HG03460 (cell line): ENCODE measurements at regions not wholly inside any gene's neighbourhood (a gene's known extent, or its start where the extent isn't known, plus 50 kb on each side); places are given as distances from the start of the nearest gene placed in this dataset.

ENCODE experiments used
- ATAC-seq: cut with Tn5 transposase; IDR thresholded peaks from one replicate; pipeline ENCODE4 v1.9.1; 2021; ENCODE audit not compliant: unreplicated experiment

GRCh38 chr17:77306790-77307478 lies 166.2 kb downstream of the SEC14L1 start:
- no peak for ATAC-seq

DNA sequence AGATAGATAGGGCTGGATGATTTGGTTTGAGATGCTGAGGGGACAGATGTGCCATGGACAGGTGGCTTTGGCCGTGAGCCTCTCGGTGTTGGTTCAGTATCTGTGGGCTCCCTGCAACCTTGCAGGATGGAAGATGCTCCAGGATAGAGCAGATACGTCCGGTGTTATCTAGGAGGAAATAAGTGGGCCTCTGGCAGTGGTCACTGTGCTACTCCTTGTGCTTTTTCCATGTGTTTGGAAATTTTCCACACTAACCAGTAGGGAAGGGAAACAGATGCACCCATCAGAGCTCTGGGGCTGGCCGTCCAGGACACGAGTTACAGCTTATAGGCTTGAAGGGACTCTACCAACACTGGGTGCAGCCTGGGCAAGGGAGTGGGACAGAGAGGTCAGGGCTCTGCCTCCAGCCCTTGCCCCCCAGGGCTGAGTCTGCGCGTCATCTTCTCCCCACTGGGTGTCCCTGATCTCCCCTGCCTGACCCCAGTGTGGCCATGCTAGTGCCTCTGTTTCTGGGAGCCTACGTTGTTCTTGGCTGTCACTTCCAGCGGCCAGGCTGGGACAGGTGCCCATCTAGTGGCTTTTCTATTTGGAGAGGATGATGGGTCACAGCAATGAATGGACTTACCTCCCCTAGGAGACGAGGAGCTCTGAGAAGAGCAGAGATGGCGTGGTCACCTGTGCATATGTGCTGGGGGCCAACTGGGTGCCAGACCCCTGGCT lies 166.9 kb downstream of the SEC14L1 start:
- no peak for ATAC-seq

DNA sequence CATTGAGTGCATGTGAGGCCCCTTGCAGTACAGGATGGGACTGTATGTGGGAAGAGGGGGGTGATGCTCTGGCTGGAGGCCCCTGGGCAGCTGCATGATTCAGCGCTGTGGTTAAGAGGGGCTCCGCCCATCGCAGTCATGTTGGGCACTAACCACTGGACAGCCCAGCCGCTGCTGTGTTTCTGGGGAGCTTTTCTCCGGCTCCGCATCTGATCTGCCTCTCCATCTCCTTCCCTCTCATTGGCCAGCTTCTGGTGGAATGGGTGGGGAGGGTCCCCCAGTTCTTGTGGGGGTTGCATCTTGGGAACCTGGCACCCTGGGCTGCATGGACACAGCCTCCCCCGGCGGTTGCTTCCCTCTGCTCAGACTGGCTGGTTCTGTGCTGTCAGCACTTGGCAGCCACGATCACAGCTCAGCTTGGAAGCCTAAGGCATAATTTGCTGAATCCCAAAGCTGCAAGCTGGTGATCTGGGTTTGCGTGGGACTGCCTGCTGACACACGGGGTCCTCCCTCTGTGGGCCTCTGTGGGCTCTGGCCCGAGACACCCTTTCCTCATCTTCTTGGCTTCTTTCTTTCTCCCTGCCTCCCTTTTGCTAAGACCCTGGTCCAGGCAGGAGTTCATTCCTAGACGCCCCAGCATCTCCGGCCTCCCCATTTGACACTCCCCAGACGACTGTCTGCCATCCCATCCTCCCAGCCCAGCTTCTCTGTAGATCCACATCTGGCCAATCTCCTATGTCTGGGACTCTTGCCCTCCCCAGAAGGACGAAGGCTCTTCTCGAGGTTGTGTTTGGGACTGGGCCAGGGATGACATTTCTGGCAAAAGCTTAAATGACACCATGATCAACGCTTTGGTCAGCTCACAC lies 168.3 kb downstream of the SEC14L1 start:
- no peak for ATAC-seq

DNA sequence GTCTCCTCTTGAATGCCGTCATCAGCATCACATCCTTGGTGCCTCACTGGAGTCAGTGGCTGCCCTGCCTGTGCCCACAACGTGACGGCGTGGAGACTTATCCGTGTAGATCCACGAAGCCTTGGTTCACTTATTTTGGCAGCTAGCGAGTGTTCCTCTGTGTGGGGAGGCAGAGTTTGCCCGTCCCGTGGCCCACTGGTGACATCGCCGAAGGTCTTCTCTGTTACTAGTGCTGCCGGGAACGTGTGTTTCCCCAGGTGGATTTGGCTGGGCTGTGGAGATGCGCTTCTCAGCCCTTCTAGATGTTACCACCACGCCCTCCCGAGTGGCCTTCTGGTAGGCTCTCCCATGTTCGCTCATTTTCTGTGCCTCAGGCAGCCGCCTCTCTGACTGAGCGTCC lies 169.6 kb downstream of the SEC14L1 start:
- ATAC-seq = no peak

- ATAC-seq = no peak
These were observed 170.7 kb downstream of the SEC14L1 start for GRCh38 chr17:77311371-77311981.

- ATAC-seq = no peak
These were observed 171.4 kb downstream of the SEC14L1 start for GRCh38 chr17:77312061-77312701.

DNA sequence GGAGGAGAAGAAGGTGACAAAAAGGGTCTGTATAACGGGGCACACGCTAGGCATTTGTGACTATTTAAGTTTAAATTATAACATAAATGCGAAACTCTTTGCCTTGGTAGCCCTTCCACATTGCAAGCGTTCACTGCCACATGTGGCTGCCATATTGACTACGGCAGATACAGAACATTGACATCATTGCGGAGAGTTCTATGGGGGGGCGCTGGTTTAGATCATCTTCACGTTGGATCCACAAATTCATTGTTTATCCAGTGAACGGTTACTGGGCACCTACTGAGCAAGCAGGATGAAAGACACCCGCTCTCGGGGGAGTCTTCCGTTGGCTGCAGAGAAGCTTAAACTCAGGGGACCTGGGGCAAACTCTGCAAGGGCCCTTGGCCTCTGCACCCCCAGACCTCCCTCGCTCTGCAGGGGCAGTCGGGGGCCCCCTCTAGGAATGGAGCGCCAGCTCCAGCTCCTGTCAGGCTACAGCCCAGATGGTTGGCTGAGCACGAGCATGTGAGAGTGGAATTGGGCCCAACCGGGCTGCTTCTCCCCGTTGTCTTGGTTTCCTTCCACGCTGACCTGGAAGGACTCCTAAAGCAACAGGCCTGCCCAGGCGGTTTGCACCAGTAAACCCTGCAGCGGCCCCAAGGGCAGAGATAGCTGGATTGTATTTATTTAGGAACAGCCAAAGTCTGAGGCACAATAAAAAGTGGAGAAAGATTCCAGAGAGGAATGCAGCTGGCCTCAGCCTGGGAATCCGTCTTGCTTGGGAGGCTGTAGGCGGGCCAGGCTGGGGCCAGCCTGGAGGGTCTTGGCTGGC lies 172.2 kb downstream of the SEC14L1 start:
- ATAC-seq = no peak

- ATAC-seq = no peak
These were observed 173.1 kb downstream of the SEC14L1 start for GRCh38 chr17:77313831-77314230.

GRCh38 chr17:77314601-77315000 lies 173.8 kb downstream of the SEC14L1 start:
- no peak for ATAC-seq

- ATAC-seq = no peak
These were observed 174.2 kb downstream of the SEC14L1 start for GRCh38 chr17:77315010-77315409.

DNA sequence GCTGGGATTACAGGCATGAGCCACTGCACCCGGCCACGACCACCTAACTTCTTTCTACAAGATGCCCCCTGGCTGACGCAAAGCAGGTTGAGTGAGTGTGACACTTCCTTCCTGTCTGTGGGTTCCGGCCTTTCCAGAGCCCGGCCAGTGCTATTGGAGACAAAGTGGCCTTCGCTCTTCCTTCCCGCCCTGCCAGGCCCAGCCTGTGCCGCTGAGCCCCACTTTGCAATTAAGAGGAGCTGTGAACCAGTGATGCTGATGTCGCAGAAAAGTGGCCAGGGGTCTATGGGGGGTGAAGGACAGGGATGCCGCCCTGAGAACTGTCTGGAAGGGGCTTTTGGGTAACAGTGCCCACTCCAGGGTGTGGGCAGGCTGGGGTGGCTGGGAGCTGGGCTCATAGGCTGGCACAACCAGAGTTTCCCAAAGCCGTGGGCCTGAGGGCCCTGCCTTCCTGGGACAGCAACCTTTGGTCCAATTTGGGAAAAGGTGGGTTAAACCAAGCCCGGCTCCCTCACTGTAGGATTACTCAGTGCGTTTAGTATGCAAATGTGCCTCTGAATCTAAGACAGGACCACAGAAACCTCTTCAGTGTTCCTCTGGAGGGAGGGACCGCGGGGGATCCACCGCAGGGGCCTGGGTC lies 174.9 kb downstream of the SEC14L1 start:
- ATAC-seq = no peak

GRCh38 chr17:77316191-77316641 lies 175.4 kb downstream of the SEC14L1 start:
- ATAC-seq = no peak

DNA sequence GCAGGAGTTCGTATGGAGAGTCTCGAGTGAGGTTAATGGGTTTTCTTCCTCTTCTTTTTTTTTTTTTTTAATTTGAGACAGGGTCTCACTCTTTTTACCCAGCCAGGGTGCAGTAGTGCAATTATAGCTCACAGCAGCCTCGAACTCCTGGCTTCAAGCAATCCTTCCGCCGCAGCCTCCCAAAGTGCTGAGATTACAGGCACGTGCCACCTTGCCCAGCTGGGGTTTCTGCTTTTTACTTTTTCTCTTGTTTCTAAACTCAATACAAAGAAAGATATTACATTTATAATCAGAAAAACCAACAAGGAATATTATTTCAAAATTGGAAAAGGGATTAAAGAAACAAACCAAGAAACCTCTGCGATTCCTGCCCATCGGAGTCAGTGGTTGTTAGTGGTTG lies 175.9 kb downstream of the SEC14L1 start:
- ATAC-seq = no peak

GRCh38 chr17:77317091-77317750 lies 176.5 kb downstream of the SEC14L1 start:
- ATAC-seq = no peak

DNA sequence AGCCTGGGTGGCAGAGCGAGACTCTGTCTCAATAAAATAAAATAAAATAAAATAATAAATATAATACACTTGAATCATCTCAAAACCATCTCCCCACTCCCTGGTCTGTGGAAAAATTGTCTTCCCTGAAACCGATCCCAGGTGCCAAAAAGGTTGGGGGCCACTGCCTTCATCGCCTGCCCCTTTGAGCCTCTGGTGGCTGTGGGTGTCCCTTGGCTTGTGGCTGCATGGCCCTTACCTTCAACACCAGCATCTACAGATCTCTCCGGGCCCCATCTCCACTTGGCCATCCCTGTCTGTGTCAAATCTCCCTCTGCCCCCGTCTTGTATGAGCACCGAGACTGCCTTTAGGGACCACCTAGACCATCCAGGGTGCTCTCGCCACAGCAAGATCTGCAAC lies 177.3 kb downstream of the SEC14L1 start:
- no peak for ATAC-seq

DNA sequence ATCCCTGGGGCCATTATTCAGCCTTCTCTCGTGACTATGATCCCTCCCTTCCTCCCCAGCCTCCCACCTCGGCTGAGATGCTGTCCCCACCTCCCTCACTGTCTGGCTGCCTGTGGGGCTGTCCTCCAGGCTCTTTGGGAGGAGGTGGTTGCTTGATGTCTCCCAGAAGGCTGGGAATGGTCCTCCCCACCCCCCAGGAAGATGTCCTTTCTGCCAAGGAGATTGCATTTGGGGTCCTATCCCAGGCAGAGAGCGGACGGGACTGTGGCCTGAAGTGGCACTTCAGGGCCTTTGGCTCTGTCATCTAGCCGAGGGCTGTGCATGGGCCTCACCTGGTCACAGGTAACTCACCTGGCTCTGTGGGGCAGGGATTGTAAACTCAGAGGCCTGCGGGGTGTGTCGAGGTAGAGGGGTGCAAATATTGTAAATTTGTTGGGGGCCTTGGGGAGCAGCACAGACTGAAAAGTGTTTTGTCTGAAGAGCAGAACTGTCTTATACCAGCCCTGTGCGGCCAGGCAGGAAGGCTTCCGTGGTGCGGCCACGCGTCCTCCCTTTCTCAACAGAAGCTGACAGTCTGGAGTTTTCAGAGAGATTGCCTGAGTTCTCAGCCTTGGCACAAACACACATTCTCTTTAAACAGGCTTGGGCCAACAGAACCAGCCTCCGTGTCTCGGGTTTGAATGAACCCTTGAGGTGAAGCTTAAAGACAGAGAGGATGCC lies 177.9 kb downstream of the SEC14L1 start:
- ATAC-seq = no peak

DNA sequence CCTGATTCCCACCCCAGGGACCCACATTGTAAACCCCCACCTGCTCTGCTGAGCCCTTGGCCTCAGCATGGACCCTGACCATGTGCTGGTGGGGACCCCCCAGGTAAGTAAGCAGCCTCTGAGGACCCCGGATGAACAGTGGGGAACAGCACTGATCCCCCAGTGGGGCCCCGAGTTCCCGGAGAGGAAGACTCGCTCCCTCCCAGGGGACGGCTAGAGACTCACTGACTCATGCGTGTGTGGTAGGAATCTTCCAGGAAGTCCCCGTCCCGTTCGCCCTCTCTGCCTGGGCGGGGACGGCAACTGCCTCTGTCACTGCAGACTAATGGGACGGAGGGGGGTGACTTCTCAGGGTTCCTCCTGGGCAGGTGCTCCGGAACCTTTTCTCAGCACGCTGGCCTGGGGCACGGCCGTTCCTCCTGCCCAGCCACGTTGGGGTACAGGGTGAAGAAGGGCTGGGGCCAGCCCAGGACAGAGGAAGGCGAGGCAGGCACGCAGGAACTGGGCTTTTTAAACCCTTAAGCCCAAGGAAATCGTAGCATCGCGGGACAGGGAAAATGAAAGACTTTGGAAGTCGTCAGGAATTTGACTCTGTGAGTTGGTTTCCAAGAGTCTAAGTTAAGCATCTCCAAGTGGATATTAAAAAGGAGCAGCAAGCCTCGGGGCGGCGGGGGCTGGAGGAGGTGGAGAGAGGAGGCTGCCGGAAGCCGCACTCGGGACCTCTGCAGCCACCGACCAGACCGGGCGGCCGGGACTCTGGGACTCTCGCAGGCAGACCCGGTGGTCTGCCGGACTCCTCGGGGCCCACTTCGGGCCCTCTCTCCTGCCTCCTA lies 178.7 kb downstream of the SEC14L1 start:
- no peak for ATAC-seq
